Endothelial cell of umbilical vein (primary cell): ENCODE measurements at regions not wholly inside any gene's neighbourhood (a gene's known extent, or its start where the extent isn't known, plus 50 kb on each side); places are given as distances from the start of the nearest gene placed in this dataset.

Experiments used
- BruUV-seq: library from RNA; stranded (reverse); fragments of 400-500 nt; replicated peaks from 2 replicates; lab custom pipeline; 2021; lab: Mats Ljungman, UMichigan
- CTCF ChIA-PET: fragments of 300-600, 350-600 bp; sonication (Branson Sonifier 250); formaldehyde crosslinking; loops from one replicate; lab custom pipeline; 2021; ENCODE audit warnings: antibody characterized with exemption, inconsistent platforms; lab: Charles Lee
- POLR2A ChIA-PET: fragments of 300-600, 350-600 bp; sonication (Branson Sonifier 250); formaldehyde crosslinking; loops from one replicate; lab custom pipeline; 2021; ENCODE audit warnings: antibody characterized with exemption, inconsistent platforms; lab: Charles Lee
- DNase-seq: peaks from one replicate; pipeline ENCODE4 v3.0.0-alpha.2; 2011; ENCODE audit warnings: low read depth, low spot score
- FAIRE-seq: peaks from 2 replicates; lab custom pipeline; 2011; peaks lifted over from hg19 to GRCh38; lab: Jason Lieb, UNC
- H2AFZ ChIP-seq: 2 replicates; pipeline ENCODE4 v1.6.0; 2012; ENCODE audit warnings: low read depth, low read length, control low read depth, inconsistent platforms
- H3K27ac ChIP-seq: 2 replicates; pipeline ENCODE4 v1.5.1; 2011; ENCODE audit warnings: low read depth, mild to moderate bottlenecking, control low read depth, low read length, moderate library complexity; ENCODE audit not compliant: insufficient read depth
- H3K27me3 ChIP-seq, 2 experiments: 2 replicates each; pipeline versions ENCODE4 v1.6.0 to v1.6.1; 2011; ENCODE audit warnings: low read length in 2 of 2, mixed read lengths in 1 of 2; ENCODE audit not compliant: control insufficient read depth in 2 of 2, insufficient read depth in 2 of 2
- H3K36me3 ChIP-seq, 2 experiments: 2 replicates in 1 of 2; 3 replicates in 1 of 2; pipeline ENCODE4 v1.5.1; 2011; ENCODE audit warnings: low read length in 2 of 2, mild to moderate bottlenecking in 1 of 2, moderate library complexity in 1 of 2; ENCODE audit not compliant: control insufficient read depth in 2 of 2, insufficient read depth in 2 of 2; ENCODE audit errors: extremely low read depth in 1 of 2
- H3K4me1 ChIP-seq: 3 replicates; pipeline ENCODE4 v1.5.1; 2011; ENCODE audit warnings: mild to moderate bottlenecking, low read length; ENCODE audit not compliant: control insufficient read depth, insufficient read depth; ENCODE audit errors: extremely low read depth
- H3K4me2 ChIP-seq: 2 replicates; pipeline ENCODE4 v1.6.1; 2011; ENCODE audit warnings: low read length, control low read depth, mixed read lengths; ENCODE audit not compliant: insufficient read depth
- H3K4me3 ChIP-seq, 3 experiments: fragments of 200-600 bp in 1 of 3; sonication (generic), shearing (Covaris generic) in 1 of 3; replicated peaks in 1 of 3; 2 replicates each; pipeline ENCODE4 v1.5.1; 2011 to 2016; ENCODE audit warnings: control low read depth in 3 of 3, low read length in 3 of 3, mild to moderate bottlenecking in 2 of 3, inconsistent platforms in 1 of 3, low read depth in 1 of 3, moderate library complexity in 1 of 3; ENCODE audit not compliant: insufficient read depth in 1 of 3
- H3K79me2 ChIP-seq: 2 replicates; pipeline ENCODE4 v1.6.0; 2012; ENCODE audit warnings: low read length, inconsistent platforms; ENCODE audit not compliant: control insufficient read depth, insufficient read depth
- H3K9ac ChIP-seq: replicated peaks from 2 replicates; pipeline ENCODE3; 2011; ENCODE audit warnings: low read length, control low read depth; ENCODE audit not compliant: insufficient read depth; ENCODE audit errors: extremely low read depth
- H3K9me1 ChIP-seq: replicated peaks from 3 replicates; pipeline ENCODE4 v1.6.0; 2011; ENCODE audit warnings: mild to moderate bottlenecking, low read length; ENCODE audit not compliant: control insufficient read depth, insufficient read depth; ENCODE audit errors: extremely low read depth
- H3K9me3 ChIP-seq: replicated peaks from 2 replicates; pipeline ENCODE4 v1.5.1; 2012; ENCODE audit warnings: low read length, inconsistent platforms; ENCODE audit not compliant: control insufficient read depth, insufficient read depth
- H4K20me1 ChIP-seq: replicated peaks from 2 replicates; pipeline ENCODE3; 2011; ENCODE audit warnings: mild to moderate bottlenecking, low read length; ENCODE audit not compliant: control insufficient read depth, insufficient read depth; ENCODE audit errors: extremely low read depth
- EZH2 ChIP-seq: IDR thresholded peaks from 2 replicates; pipeline ENCODE4 v1.6.1; 2012; ENCODE audit warnings: borderline replicate concordance, low read depth, mild to moderate bottlenecking, moderate library complexity, low read length, inconsistent platforms; ENCODE audit not compliant: severe bottlenecking
- FOS ChIP-seq: IDR thresholded peaks from 2 replicates; pipeline ENCODE4 v1.6.1; 2011; ENCODE audit warnings: mild to moderate bottlenecking, low read length, moderate library complexity, borderline replicate concordance; ENCODE audit not compliant: insufficient read depth
- GATA2 ChIP-seq: IDR thresholded peaks from 2 replicates; pipeline ENCODE4 v1.7.0; 2011; ENCODE audit warnings: low read depth, mild to moderate bottlenecking, moderate library complexity, mixed read lengths, low read length; ENCODE audit not compliant: insufficient read length, insufficient read depth
- JUN ChIP-seq: IDR thresholded peaks from 2 replicates; pipeline ENCODE4 v1.6.1; 2011; ENCODE audit warnings: borderline replicate concordance, low read depth; ENCODE audit not compliant: insufficient read length, insufficient read depth
- MYC ChIP-seq: IDR thresholded peaks from one replicate; pipeline ENCODE4 v1.6.1; 2011; ENCODE audit warnings: mild to moderate bottlenecking, low read depth, low read length
- POLR2A ChIP-seq: IDR thresholded peaks from 2 replicates; pipeline ENCODE4 v1.6.1; 2012; ENCODE audit warnings: low read depth, mild to moderate bottlenecking, control low read depth, low read length
- POLR2AphosphoS5 ChIP-seq: IDR thresholded peaks from 2 replicates; pipeline ENCODE4 v1.6.1; 2012; ENCODE audit warnings: low read depth, mild to moderate bottlenecking, control low read depth, low read length, moderate library complexity; ENCODE audit not compliant: insufficient read depth
- dilution Hi-C: fragments of 300-500 bp; cut with MboI; formaldehyde crosslinking; loops from one replicate; pipeline ENCODE4 v1.15.0; 2019; ENCODE audit warnings: low sequenced_read_pairs; ENCODE audit not compliant: extremely low pct_ligation_motif_present
- intact Hi-C: fragments of 100-400 bp; cut with micrococcal nuclease; formaldehyde crosslinking; loops from one replicate; pipeline ENCODE4 v1.10.0; 2022
- TF ChIP-seq, protein P1 (sequence below), 2 donors: IDR thresholded peaks; 1 replicate in 1 of 2; 2 replicates in 1 of 2; pipeline ENCODE4 v1.5.1; 2011; ENCODE audit warnings: low read length in 2 of 2, mild to moderate bottlenecking in 2 of 2, moderate library complexity in 2 of 2, control low read depth in 1 of 2, inconsistent platforms in 1 of 2, low read depth in 1 of 2; ENCODE audit not compliant: insufficient read depth in 1 of 2; ENCODE audit errors: extremely low read depth in 1 of 2
- TF ChIP-seq, protein P2 (sequence below): IDR thresholded peaks from 2 replicates; pipeline ENCODE4 v1.6.1; 2011; ENCODE audit not compliant: insufficient read depth, insufficient read length

DNA sequence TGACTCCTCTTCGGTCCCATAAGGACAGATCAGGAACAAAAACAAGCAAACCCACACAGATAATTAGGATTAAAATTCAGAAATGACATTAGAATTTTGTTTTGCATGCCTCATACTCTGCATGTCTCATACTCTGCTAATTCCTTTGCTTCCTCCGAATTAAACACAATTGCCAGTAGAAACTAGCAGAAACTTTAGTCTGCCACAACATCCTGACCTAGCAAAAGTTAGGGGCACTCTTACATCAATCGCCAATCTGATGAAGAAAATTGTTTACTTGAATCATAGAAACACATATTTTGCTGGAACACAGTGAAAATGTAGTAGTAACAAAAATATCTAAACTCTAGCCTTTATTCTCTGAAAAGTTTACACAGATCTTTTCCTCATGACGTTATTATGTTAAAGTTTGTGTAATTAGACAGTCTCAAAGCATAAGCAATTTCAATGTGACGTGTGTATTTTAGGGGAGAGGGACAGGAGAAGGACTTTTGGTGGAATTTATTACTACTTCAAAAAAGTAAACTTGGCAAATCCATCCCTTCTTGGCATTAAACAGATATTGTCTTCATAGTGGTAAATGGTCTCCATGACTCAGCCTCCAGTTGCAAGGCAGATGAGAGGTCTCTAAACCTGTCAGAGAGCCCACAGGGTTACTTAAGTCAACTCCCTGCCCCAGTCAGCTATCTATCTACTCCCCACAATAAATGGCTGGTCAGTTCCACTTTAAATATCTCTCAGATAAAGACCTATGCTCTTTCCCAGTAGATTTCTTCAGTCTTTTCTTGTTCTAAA, 249.8 kb upstream of the UBASH3B start:
- no peak overlapping the region for H3K4me2 ChIP-seq
- H3K4me3 ChIP-seq: no peak overlapping the region
- H3K9me3 ChIP-seq: no peaks in the 10 kb centered on the region
- H3K9me1 ChIP-seq: no peaks in the 10 kb centered on the region
- ChIA-PET CTCF (interaction anchor here (0.6 kb wide), 1 partner anchor 21 kb away, joined by 3 read pairs; no protein-coding TSS in a partner anchor), POLR2A (no interaction called here)
- BruUV-seq: no TSS peak
- intact Hi-C loops (no loop called here), dilution Hi-C loops (no loop called here)
- peaks cover 0 to 3% of the 10 kb centered on the region in 2 experiments for H3K27me3 ChIP-seq
- H4K20me1 ChIP-seq: no peaks in the 10 kb centered on the region
- FAIRE-seq: no peak
- H2AFZ ChIP-seq: no peak overlapping the region
- DNase-seq: no peak
- H3K27ac ChIP-seq: no peak overlapping the region
- no peaks in the 10 kb centered on the region for H3K36me3 ChIP-seq
- H3K9ac ChIP-seq: no peak overlapping the region
- H3K79me2 ChIP-seq: no peaks in the 10 kb centered on the region
- H3K4me1 ChIP-seq: no peaks in the 10 kb centered on the region
- no peak for TF ChIP-seq EZH2
- TF ChIP-seq, protein P1, sequence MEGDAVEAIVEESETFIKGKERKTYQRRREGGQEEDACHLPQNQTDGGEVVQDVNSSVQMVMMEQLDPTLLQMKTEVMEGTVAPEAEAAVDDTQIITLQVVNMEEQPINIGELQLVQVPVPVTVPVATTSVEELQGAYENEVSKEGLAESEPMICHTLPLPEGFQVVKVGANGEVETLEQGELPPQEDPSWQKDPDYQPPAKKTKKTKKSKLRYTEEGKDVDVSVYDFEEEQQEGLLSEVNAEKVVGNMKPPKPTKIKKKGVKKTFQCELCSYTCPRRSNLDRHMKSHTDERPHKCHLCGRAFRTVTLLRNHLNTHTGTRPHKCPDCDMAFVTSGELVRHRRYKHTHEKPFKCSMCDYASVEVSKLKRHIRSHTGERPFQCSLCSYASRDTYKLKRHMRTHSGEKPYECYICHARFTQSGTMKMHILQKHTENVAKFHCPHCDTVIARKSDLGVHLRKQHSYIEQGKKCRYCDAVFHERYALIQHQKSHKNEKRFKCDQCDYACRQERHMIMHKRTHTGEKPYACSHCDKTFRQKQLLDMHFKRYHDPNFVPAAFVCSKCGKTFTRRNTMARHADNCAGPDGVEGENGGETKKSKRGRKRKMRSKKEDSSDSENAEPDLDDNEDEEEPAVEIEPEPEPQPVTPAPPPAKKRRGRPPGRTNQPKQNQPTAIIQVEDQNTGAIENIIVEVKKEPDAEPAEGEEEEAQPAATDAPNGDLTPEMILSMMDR (IDR thresholded peaks at IDR 0.05; ENCODE audit: extremely low read depth in 1 of 2, insufficient read depth in 1 of 2, low read depth in 1 of 2, low read length in 2 of 2): no peak
- TF ChIP-seq, protein P2, sequence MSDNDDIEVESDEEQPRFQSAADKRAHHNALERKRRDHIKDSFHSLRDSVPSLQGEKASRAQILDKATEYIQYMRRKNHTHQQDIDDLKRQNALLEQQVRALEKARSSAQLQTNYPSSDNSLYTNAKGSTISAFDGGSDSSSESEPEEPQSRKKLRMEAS: no peak
- no peak for TF ChIP-seq POLR2A
- no peak for TF ChIP-seq POLR2AphosphoS5
- no peak for TF ChIP-seq FOS
- no peak for TF ChIP-seq MYC
- no peak for TF ChIP-seq GATA2
- TF ChIP-seq JUN: no peak
